Thyroid gland (tissue), 4 donors: ENCODE measurements at regions not wholly inside any gene's neighbourhood (a gene's known extent, or its start where the extent isn't known, plus 50 kb on each side); places are given as distances from the start of the nearest gene placed in this dataset.

ENCODE experiments used
- CTCF ChIP-seq, 6 experiments: fragments of 200-600 bp in 3 of 6; fragments of 450-650 bp in 3 of 6; sonication (generic) in 3 of 6; IDR thresholded peaks; one replicate each; pipeline ENCODE4 v1.5.1; 2016 to 2019; ENCODE audit warnings: antibody characterized with exemption in 6 of 6, mild to moderate bottlenecking in 2 of 6, inconsistent platforms in 1 of 6, moderate library complexity in 1 of 6
- POLR2A ChIP-seq, 2 donors: fragments of 450-650 bp; IDR thresholded peaks; one replicate each; pipeline ENCODE4 v1.6.1; 2017; ENCODE audit warnings: antibody characterized with exemption in 2 of 2, mild to moderate bottlenecking in 2 of 2, moderate library complexity in 1 of 2

GRCh38 chr9:111102793-111103464 is 64.7 kb upstream of the LPAR1 start:
- no peak for TF ChIP-seq CTCF (IDR thresholded peaks at IDR 0.05)
- no peak for TF ChIP-seq POLR2A (IDR thresholded peaks at IDR 0.05)
